GM19467 (cell line): ENCODE measurements at regions not wholly inside any gene's neighbourhood (a gene's known extent, or its start where the extent isn't known, plus 50 kb on each side); places are given as distances from the start of the nearest gene placed in this dataset.
A peak's percentile ranks its signal among the peaks of the same experiment; 100 is the strongest.
"Not testable (repeated sequence)": the region's sequence is repeated elsewhere in the genome, so short reads cannot be mapped to it uniquely, and the experiment has no call there.

Experiments used
- ATAC-seq: cut with Tn5 transposase; IDR thresholded peaks from one replicate; pipeline ENCODE4 v1.9.1; 2021; ENCODE audit warnings: mild to moderate bottlenecking, moderate library complexity; ENCODE audit not compliant: unreplicated experiment

GRCh38 chr12:116687888-116688287 lies 50.0 kb downstream of the SPRING1 start:
- ATAC-seq: no peak

GRCh38 chr12:116684891-116685290 lies 53.0 kb downstream of the SPRING1 start:
- ATAC-seq: no peak

GRCh38 chr12:116677202-116677661 lies 60.6 kb downstream of the SPRING1 start:
- ATAC-seq: no peak

GRCh38 chr12:116675339-116676107 lies 62.3 kb downstream of the SPRING1 start:
- ATAC-seq: no peak

GRCh38 chr12:116674643-116675183 lies 63.2 kb downstream of the SPRING1 start:
- no peak for ATAC-seq

GRCh38 chr12:116673681-116674111 lies 64.2 kb downstream of the SPRING1 start:
- no peak for ATAC-seq

- ATAC-seq: peak; percentile 62
These were observed 64.9 kb downstream of the SPRING1 start for GRCh38 chr12:116672842-116673516.

- no peak for ATAC-seq
These were observed 65.9 kb downstream of the SPRING1 start for GRCh38 chr12:116672010-116672409.

- ATAC-seq: no peak
These were observed 67.0 kb downstream of the SPRING1 start for GRCh38 chr12:116670859-116671258.

GRCh38 chr12:116667752-116668151 lies 70.1 kb downstream of the SPRING1 start:
- no peak for ATAC-seq

GRCh38 chr12:116666829-116667228 lies 71.0 kb downstream of the SPRING1 start:
- not testable (repeated sequence) for ATAC-seq

- no peak for ATAC-seq
These were observed 71.6 kb downstream of the SPRING1 start for GRCh38 chr12:116666305-116666673.

GRCh38 chr12:116665666-116666304 lies 72.1 kb downstream of the SPRING1 start:
- ATAC-seq: no peak

GRCh38 chr12:116664085-116664484 lies 73.8 kb downstream of the SPRING1 start:
- no peak for ATAC-seq

- ATAC-seq: no peak
These were observed 75.2 kb downstream of the SPRING1 start for GRCh38 chr12:116662612-116663144.

- ATAC-seq: no peak
These were observed 76.5 kb downstream of the SPRING1 start for GRCh38 chr12:116661341-116661740.

GRCh38 chr12:116660740-116661139 lies 77.1 kb downstream of the SPRING1 start:
- ATAC-seq: not testable (repeated sequence)

GRCh38 chr12:116659771-116660481 lies 77.9 kb downstream of the SPRING1 start:
- ATAC-seq: no peak

- ATAC-seq: no peak
These were observed 79.9 kb downstream of the SPRING1 start for GRCh38 chr12:116657921-116658495.

- no peak for ATAC-seq
These were observed 81.6 kb downstream of the SPRING1 start for GRCh38 chr12:116656306-116656705.
